Liver (tissue), 3 donors: ENCODE measurements at regions not wholly inside any gene's neighbourhood (a gene's known extent, or its start where the extent isn't known, plus 50 kb on each side); places are given as distances from the start of the nearest gene placed in this dataset.

Experiments
- EGR1 ChIP-seq, 2 donors: IDR thresholded peaks; 2 replicates each; pipeline ENCODE4 v1.6.1; 2016 to 2018; ENCODE audit warnings: antibody characterized with exemption in 2 of 2, low read depth in 2 of 2
- GABPA ChIP-seq, 2 donors: IDR thresholded peaks in 1 of 2; conservative IDR thresholded peaks in 1 of 2; 2 replicates each; pipeline ENCODE4 v1.6.1; 2016; ENCODE audit warnings: antibody characterized with exemption in 2 of 2, mild to moderate bottlenecking in 1 of 2, moderate library complexity in 1 of 2
- HNF4G ChIP-seq: IDR thresholded peaks from 2 replicates; pipeline ENCODE4 v1.6.1; 2016; ENCODE audit warnings: antibody characterized with exemption
- RAD21 ChIP-seq, 2 donors: IDR thresholded peaks; 2 replicates each; pipeline ENCODE4 v1.6.1; 2016; ENCODE audit warnings: antibody characterized with exemption in 2 of 2, mild to moderate bottlenecking in 2 of 2
- TAF1 ChIP-seq: conservative IDR thresholded peaks from 2 replicates; pipeline ENCODE4 v1.6.1; 2016; ENCODE audit warnings: antibody characterized with exemption, mild to moderate bottlenecking
- TF ChIP-seq, protein P1 (sequence below): IDR thresholded peaks from 2 replicates; pipeline ENCODE4 v1.6.1; 2016; ENCODE audit warnings: antibody characterized with exemption
- TF ChIP-seq, protein P2 (sequence below): fragments of 150-350 bp; IDR thresholded peaks from 2 replicates; pipeline ENCODE4 v1.5.1; 2017; ENCODE audit warnings: improper control_type of control experiment, low read depth, low read length; ENCODE audit not compliant: missing input control
- TF ChIP-seq, protein P3 (sequence below): IDR thresholded peaks from 2 replicates; pipeline ENCODE4 v1.6.1; 2016; ENCODE audit warnings: antibody characterized with exemption
- TF ChIP-seq, protein P4 (sequence below): IDR thresholded peaks from 2 replicates; pipeline ENCODE4 v1.6.1; 2016; ENCODE audit warnings: antibody characterized with exemption
- donor health status: healthy.
- donor health status: healthy.

DNA sequence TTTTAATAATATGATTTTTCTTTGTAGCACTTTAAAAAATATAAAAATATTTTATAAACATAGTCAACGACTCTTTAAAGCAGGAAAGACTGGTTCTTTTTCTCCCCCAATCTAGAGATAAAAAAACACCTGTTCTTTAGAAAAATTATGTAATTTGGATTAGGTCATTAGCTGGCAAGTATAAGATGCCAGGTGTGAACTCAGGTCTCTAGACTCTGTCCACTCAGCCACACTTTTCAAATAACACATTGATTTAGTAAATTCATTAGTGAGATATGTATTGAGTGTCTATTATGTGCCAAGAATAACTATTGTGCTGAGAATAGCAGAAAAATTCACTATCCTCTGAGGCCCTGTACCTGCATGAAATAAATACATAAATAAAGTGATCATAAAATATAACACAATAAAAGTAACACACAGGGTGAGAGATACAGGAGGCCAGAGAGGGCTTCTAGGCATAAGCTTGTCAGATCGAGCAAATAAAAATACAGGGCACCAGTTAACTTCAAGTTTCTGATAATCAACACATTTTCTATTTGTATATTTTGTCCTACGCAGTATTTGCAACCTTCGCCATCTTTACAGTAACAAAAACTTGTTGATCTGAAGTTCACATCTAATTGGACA, 867.1 kb upstream of the GBE1 start:
- TF ChIP-seq, protein P1, sequence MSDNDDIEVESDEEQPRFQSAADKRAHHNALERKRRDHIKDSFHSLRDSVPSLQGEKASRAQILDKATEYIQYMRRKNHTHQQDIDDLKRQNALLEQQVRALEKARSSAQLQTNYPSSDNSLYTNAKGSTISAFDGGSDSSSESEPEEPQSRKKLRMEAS, result no peak
- TF ChIP-seq, protein P2, sequence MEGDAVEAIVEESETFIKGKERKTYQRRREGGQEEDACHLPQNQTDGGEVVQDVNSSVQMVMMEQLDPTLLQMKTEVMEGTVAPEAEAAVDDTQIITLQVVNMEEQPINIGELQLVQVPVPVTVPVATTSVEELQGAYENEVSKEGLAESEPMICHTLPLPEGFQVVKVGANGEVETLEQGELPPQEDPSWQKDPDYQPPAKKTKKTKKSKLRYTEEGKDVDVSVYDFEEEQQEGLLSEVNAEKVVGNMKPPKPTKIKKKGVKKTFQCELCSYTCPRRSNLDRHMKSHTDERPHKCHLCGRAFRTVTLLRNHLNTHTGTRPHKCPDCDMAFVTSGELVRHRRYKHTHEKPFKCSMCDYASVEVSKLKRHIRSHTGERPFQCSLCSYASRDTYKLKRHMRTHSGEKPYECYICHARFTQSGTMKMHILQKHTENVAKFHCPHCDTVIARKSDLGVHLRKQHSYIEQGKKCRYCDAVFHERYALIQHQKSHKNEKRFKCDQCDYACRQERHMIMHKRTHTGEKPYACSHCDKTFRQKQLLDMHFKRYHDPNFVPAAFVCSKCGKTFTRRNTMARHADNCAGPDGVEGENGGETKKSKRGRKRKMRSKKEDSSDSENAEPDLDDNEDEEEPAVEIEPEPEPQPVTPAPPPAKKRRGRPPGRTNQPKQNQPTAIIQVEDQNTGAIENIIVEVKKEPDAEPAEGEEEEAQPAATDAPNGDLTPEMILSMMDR, result no peak
- TF ChIP-seq EGR1 (IDR thresholded peaks at IDR 0.05; ENCODE audit: low read depth in 2 of 2) (no peak), TAF1 (no peak), RAD21 (IDR thresholded peaks at IDR 0.05) (no peak), HNF4G (no peak), GABPA (IDR thresholded peaks at IDR 0.05 in 1 of 2, conservative IDR thresholded peaks at IDR 0.05 in 1 of 2) (no peak)
- TF ChIP-seq, protein P3, sequence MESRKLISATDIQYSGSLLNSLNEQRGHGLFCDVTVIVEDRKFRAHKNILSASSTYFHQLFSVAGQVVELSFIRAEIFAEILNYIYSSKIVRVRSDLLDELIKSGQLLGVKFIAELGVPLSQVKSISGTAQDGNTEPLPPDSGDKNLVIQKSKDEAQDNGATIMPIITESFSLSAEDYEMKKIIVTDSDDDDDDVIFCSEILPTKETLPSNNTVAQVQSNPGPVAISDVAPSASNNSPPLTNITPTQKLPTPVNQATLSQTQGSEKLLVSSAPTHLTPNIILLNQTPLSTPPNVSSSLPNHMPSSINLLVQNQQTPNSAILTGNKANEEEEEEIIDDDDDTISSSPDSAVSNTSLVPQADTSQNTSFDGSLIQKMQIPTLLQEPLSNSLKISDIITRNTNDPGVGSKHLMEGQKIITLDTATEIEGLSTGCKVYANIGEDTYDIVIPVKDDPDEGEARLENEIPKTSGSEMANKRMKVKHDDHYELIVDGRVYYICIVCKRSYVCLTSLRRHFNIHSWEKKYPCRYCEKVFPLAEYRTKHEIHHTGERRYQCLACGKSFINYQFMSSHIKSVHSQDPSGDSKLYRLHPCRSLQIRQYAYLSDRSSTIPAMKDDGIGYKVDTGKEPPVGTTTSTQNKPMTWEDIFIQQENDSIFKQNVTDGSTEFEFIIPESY, result no peak
- TF ChIP-seq, protein P4, sequence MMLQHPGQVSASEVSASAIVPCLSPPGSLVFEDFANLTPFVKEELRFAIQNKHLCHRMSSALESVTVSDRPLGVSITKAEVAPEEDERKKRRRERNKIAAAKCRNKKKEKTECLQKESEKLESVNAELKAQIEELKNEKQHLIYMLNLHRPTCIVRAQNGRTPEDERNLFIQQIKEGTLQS, result no peak
